H1 (cell line): ENCODE measurements at regions not wholly inside any gene's neighbourhood (a gene's known extent, or its start where the extent isn't known, plus 50 kb on each side); places are given as distances from the start of the nearest gene placed in this dataset.

Experiments used
- CTCF ChIA-PET: fragments of 300-600 bp; sonication (Branson Sonifier 250); formaldehyde crosslinking; loops from one replicate; lab custom pipeline; 2021; ENCODE audit not compliant: partially characterized antibody; lab: Charles Lee
- POLR2A ChIA-PET: fragments of 300-600 bp; sonication (Branson Sonifier 250); formaldehyde crosslinking; loops from one replicate; lab custom pipeline; 2021; ENCODE audit warnings: inconsistent platforms; ENCODE audit not compliant: partially characterized antibody; lab: Charles Lee
- DNase-seq, 2 experiments: peaks; one replicate each; pipeline versions ENCODE4 v3.0.0 to v3.0.0-alpha.2; 2010 to 2022; ENCODE audit warnings: low spot score in 2 of 2, low read depth in 1 of 2, mixed read lengths in 1 of 2
- FAIRE-seq: peaks from 2 replicates; lab custom pipeline; 2011; peaks lifted over from hg19 to GRCh38; lab: Jason Lieb, UNC
- H2AFZ ChIP-seq: 2 replicates; pipeline ENCODE4 v1.8.1; 2012; ENCODE audit warnings: low read length, inconsistent platforms
- H2AK5ac ChIP-seq: 2 replicates; pipeline ENCODE4 v1.6.1; 2013; ENCODE audit warnings: low read depth, low read length
- H2BK120ac ChIP-seq: replicated peaks from 2 replicates; pipeline ENCODE3; 2013; ENCODE audit warnings: low read depth, low read length, inconsistent platforms
- H2BK12ac ChIP-seq: 2 replicates; pipeline ENCODE4 v1.6.1; 2013; ENCODE audit warnings: low read depth, low read length
- H2BK15ac ChIP-seq: 2 replicates; pipeline ENCODE4 v1.6.1; 2013; ENCODE audit warnings: low read length
- H2BK20ac ChIP-seq: 2 replicates; pipeline ENCODE4 v1.6.1; 2013; ENCODE audit warnings: low read length
- H2BK5ac ChIP-seq: 2 replicates; pipeline ENCODE4 v1.6.1; 2013; ENCODE audit warnings: low read depth, low read length
- H3K14ac ChIP-seq: 2 replicates; pipeline ENCODE4 v1.6.1; 2013; ENCODE audit warnings: inconsistent platforms; ENCODE audit not compliant: insufficient read length
- H3K18ac ChIP-seq: 2 replicates; pipeline ENCODE4 v1.6.1; 2013; ENCODE audit warnings: low read length; ENCODE audit errors: extremely low read depth
- H3K23ac ChIP-seq: 2 replicates; pipeline ENCODE4 v1.6.1; 2013; ENCODE audit warnings: inconsistent platforms; ENCODE audit not compliant: insufficient read length
- H3K23me2 ChIP-seq: 2 replicates; pipeline ENCODE4 v1.6.1; 2013; ENCODE audit warnings: low read depth, low read length
- H3K27ac ChIP-seq: 2 replicates; pipeline ENCODE4 v1.6.1; 2011; ENCODE audit warnings: low read depth, low read length, inconsistent platforms
- H3K27me3 ChIP-seq, 4 experiments: replicated peaks in 1 of 4; 1 replicate in 1 of 4; 2 replicates in 3 of 4; pipeline versions ENCODE4 v1.6.1 to v1.8.1; 2011 to 2013; ENCODE audit warnings: low read length in 3 of 4, mild to moderate bottlenecking in 3 of 4, inconsistent platforms in 2 of 4, mixed read lengths in 2 of 4, moderate library complexity in 1 of 4; ENCODE audit not compliant: control insufficient read depth in 3 of 4, insufficient read depth in 3 of 4; ENCODE audit errors: extremely low read depth in 1 of 4
- H3K36me3 ChIP-seq, 4 experiments: 2 replicates each; pipeline versions ENCODE4 v1.6.1 to v1.8.1; 2011 to 2013; ENCODE audit warnings: mild to moderate bottlenecking in 4 of 4, low read length in 3 of 4, moderate library complexity in 2 of 4, control low read depth in 1 of 4, inconsistent platforms in 1 of 4; ENCODE audit not compliant: insufficient read depth in 4 of 4, control insufficient read depth in 2 of 4
- H3K4ac ChIP-seq: replicated peaks from 2 replicates; pipeline ENCODE3; 2013; ENCODE audit warnings: low read length, low read depth, mixed read lengths, inconsistent platforms; ENCODE audit not compliant: insufficient read length
- H3K4me1 ChIP-seq, 4 experiments: replicated peaks in 1 of 4; 1 replicate in 1 of 4; 2 replicates in 3 of 4; pipeline versions ENCODE4 v1.6.1 to v1.8.1; 2011 to 2013; ENCODE audit warnings: low read length in 3 of 4, inconsistent platforms in 2 of 4, mixed read lengths in 1 of 4; ENCODE audit not compliant: insufficient read depth in 4 of 4, control insufficient read depth in 3 of 4
- H3K4me2 ChIP-seq, 2 experiments: 2 replicates each; pipeline versions ENCODE4 v1.6.1 to v1.8.1; 2011 to 2013; ENCODE audit warnings: low read depth in 2 of 2, low read length in 2 of 2, control low read depth in 1 of 2, inconsistent platforms in 1 of 2, mild to moderate bottlenecking in 1 of 2; ENCODE audit not compliant: insufficient read depth in 1 of 2
- H3K4me3 ChIP-seq, 4 experiments: fragments of 200-600, 300-600 bp in 1 of 4; sonication (generic), shearing (Covaris generic), sonication (Bioruptor Twin) in 1 of 4; 2 replicates each; pipeline versions ENCODE4 v1.5.1 to v1.8.1; 2011 to 2016; ENCODE audit warnings: low read length in 4 of 4, low read depth in 3 of 4, control low read depth in 2 of 4, inconsistent platforms in 2 of 4, mild to moderate bottlenecking in 2 of 4, mixed read lengths in 1 of 4, moderate library complexity in 1 of 4; ENCODE audit not compliant: insufficient read depth in 2 of 4; ENCODE audit errors: extremely low read depth in 1 of 4
- H3K56ac ChIP-seq: replicated peaks from 2 replicates; pipeline ENCODE3; 2013; ENCODE audit warnings: low read depth, mild to moderate bottlenecking, mixed read lengths, low read length, inconsistent platforms; ENCODE audit not compliant: insufficient read length
- H3K79me1 ChIP-seq: 2 replicates; pipeline ENCODE4 v1.6.1; 2013; ENCODE audit warnings: low read depth, low read length, control low read depth
- H3K79me2 ChIP-seq, 2 experiments: 2 replicates each; pipeline versions ENCODE4 v1.6.1 to v1.8.1; 2012 to 2013; ENCODE audit warnings: low read length in 2 of 2, mild to moderate bottlenecking in 2 of 2, inconsistent platforms in 1 of 2; ENCODE audit not compliant: insufficient read depth in 2 of 2, control insufficient read depth in 1 of 2
- H3K9ac ChIP-seq, 4 experiments: replicated peaks in 1 of 4; 1 replicate in 1 of 4; 2 replicates in 3 of 4; pipeline versions ENCODE4 v1.6.1 to v1.8.1; 2011 to 2013; ENCODE audit warnings: low read depth in 3 of 4, low read length in 3 of 4, control low read depth in 2 of 4, mild to moderate bottlenecking in 2 of 4, moderate library complexity in 2 of 4, inconsistent platforms in 1 of 4; ENCODE audit errors: extremely low read depth in 1 of 4
- H3K9me3 ChIP-seq, 2 experiments: 2 replicates each; pipeline versions ENCODE4 v1.6.1 to v1.8.1; 2012 to 2013; ENCODE audit warnings: mild to moderate bottlenecking in 2 of 2, moderate library complexity in 2 of 2, control low read depth in 1 of 2, inconsistent platforms in 1 of 2, low read depth in 1 of 2, low read length in 1 of 2, mixed read lengths in 1 of 2; ENCODE audit not compliant: insufficient read depth in 2 of 2
- H4K20me1 ChIP-seq, 2 experiments: replicated peaks in 1 of 2; 2 replicates each; pipeline versions ENCODE3 to v1.8.1; 2011 to 2013; ENCODE audit warnings: inconsistent platforms in 2 of 2, low read length in 2 of 2, mild to moderate bottlenecking in 1 of 2; ENCODE audit not compliant: insufficient read depth in 2 of 2, control insufficient read depth in 1 of 2
- H4K5ac ChIP-seq: 2 replicates; pipeline ENCODE4 v1.6.1; 2013; ENCODE audit warnings: low read length, low read depth, mixed read lengths, inconsistent platforms; ENCODE audit not compliant: insufficient read length
- H4K8ac ChIP-seq: 2 replicates; pipeline ENCODE4 v1.8.0; 2013; ENCODE audit warnings: mild to moderate bottlenecking, moderate library complexity, low read length, inconsistent platforms; ENCODE audit not compliant: insufficient read depth; ENCODE audit errors: extremely low read depth
- H4K91ac ChIP-seq: replicated peaks from 2 replicates; pipeline ENCODE3; 2013; ENCODE audit warnings: low read length, mixed read lengths, inconsistent platforms; ENCODE audit not compliant: insufficient read length
- ASH2L ChIP-seq: fragments of 200-600, 300-600 bp; sonication (generic); IDR thresholded peaks from one replicate; pipeline ENCODE4 v1.7.1; 2017; ENCODE audit warnings: low read length
- CBX5 ChIP-seq: fragments of 300-800, 300-1000 bp; sonication (generic); IDR thresholded peaks from 2 replicates; pipeline ENCODE4 v1.7.1; 2016; ENCODE audit warnings: antibody characterized with exemption, low read length, low read depth
- CBX8 ChIP-seq: fragments of 300-800, 300-1000 bp; sonication (generic); IDR thresholded peaks from 2 replicates; pipeline ENCODE4 v1.7.1; 2016; ENCODE audit warnings: low read depth, low read length, borderline replicate concordance
- CHD2 ChIP-seq: IDR thresholded peaks from 2 replicates; pipeline ENCODE4 v1.6.1; 2012; ENCODE audit warnings: low read length, improper control_type of control experiment
- CTCF ChIP-seq, 3 experiments: IDR thresholded peaks; 1 replicate in 2 of 3; 2 replicates in 1 of 3; pipeline versions ENCODE4 v1.5.1 to v1.6.1; 2011; ENCODE audit warnings: low read length in 3 of 3, mild to moderate bottlenecking in 3 of 3, inconsistent platforms in 2 of 3, low read depth in 1 of 3, moderate library complexity in 1 of 3; ENCODE audit not compliant: insufficient read depth in 1 of 3; ENCODE audit errors: control extremely low read depth in 1 of 3
- HDAC2 ChIP-seq, 2 experiments: fragments of 300-600 bp in 1 of 2; sonication (generic) in 1 of 2; IDR thresholded peaks; 2 replicates each; pipeline ENCODE4 v1.6.1; 2011 to 2012; ENCODE audit warnings: low read depth in 2 of 2, low read length in 2 of 2, mild to moderate bottlenecking in 2 of 2, moderate library complexity in 2 of 2, borderline replicate concordance in 1 of 2, inconsistent platforms in 1 of 2
- JUND ChIP-seq: IDR thresholded peaks from 2 replicates; pipeline ENCODE4 v1.6.1; 2011; ENCODE audit warnings: mild to moderate bottlenecking, improper control_type of control experiment, low read length
- TEAD4 ChIP-seq: IDR thresholded peaks from 2 replicates; pipeline ENCODE4 v1.6.1; 2012; ENCODE audit warnings: low read depth, low read length, inconsistent platforms, mixed read lengths
- WGBS, 2 experiments: shearing (Covaris generic) in 1 of 2; methylation state at CpG; one replicate each; pipeline versions ENCODE4 v1.1.6 to v1.1.7; 2013 to 2015; ENCODE audit warnings: low lambda C conversion rate in 2 of 2, mixed read lengths in 2 of 2, inconsistent platforms in 1 of 2, low coverage in 1 of 2, missing lambda C conversion rate in 1 of 2; ENCODE audit not compliant: insufficient replicate concordance in 2 of 2, insufficient coverage in 1 of 2, insufficient read length in 1 of 2; ENCODE audit errors: extremely low coverage in 1 of 2, missing lambda C conversion rate in 1 of 2; 5-methylcytosine and 5-hydroxymethylcytosine counted together

- H3K4ac ChIP-seq = no peak overlapping the region
- TF ChIP-seq JUND (no peak), CBX8 (no peak), CBX5 (no peak), TEAD4 (no peak), CHD2 (no peak), ASH2L (no peak), HDAC2 (IDR thresholded peaks at IDR 0.05; ENCODE audit: borderline replicate concordance in 1 of 2, low read depth in 2 of 2, low read length in 2 of 2) (no peak), CTCF (IDR thresholded peaks at IDR 0.05; ENCODE audit: control extremely low read depth in 1 of 3, insufficient read depth in 1 of 3, low read depth in 1 of 3, low read length in 3 of 3) (no peak)
- H2BK15ac ChIP-seq = no peak overlapping the region
- no peak overlapping the region for H2BK12ac ChIP-seq
- H3K9ac ChIP-seq = no peak overlapping the region
- H4K20me1 ChIP-seq = peaks cover 0 to 2% of the 10 kb centered on the region in 2 experiments
- no peak overlapping the region for H3K18ac ChIP-seq
- no peak overlapping the region for H2BK5ac ChIP-seq
- no peaks in the 10 kb centered on the region; a peak in 1 of 7 replicates for H3K4me1 ChIP-seq
- DNase-seq = no peak
- no peak overlapping the region for H2BK120ac ChIP-seq
- FAIRE-seq = no peak
- H3K79me1 ChIP-seq = no peaks in the 10 kb centered on the region
- no peaks in the 10 kb centered on the region for H3K9me3 ChIP-seq
- no peaks in the 10 kb centered on the region for H3K23me2 ChIP-seq
- no peak overlapping the region for H2AFZ ChIP-seq
- no peak overlapping the region for H3K23ac ChIP-seq
- H3K4me3 ChIP-seq = no peak overlapping the region
- no peaks in the 10 kb centered on the region for H3K36me3 ChIP-seq
- ChIA-PET POLR2A (no interaction called here), CTCF (interaction anchor here (1.1 kb wide), 1 partner anchor 13 kb away, joined by 3 read pairs; no protein-coding TSS in a partner anchor)
- no peaks in the 10 kb centered on the region for H3K27me3 ChIP-seq
- H3K14ac ChIP-seq = no peak overlapping the region
- no peak overlapping the region for H2BK20ac ChIP-seq
- no peak overlapping the region for H4K91ac ChIP-seq
- H4K8ac ChIP-seq = no peak overlapping the region
- H3K56ac ChIP-seq = no peak overlapping the region
- WGBS, 2 experiments = 98% methylated on average over 5 of the region's 5 CpGs; no CpG with 5 or more reads in 1 of the 2 experiments
- no peak overlapping the region for H2AK5ac ChIP-seq
- no peak overlapping the region for H3K27ac ChIP-seq
- no peaks in the 10 kb centered on the region for H3K79me2 ChIP-seq
- no peak overlapping the region for H4K5ac ChIP-seq
- H3K4me2 ChIP-seq = no peak overlapping the region
Measured at GRCh38 chr2:100670232-100670631, 107.4 kb downstream of the PDCL3 start.
